ENCODE measurements at regions not wholly inside any gene's neighbourhood (a gene's known extent, or its start where the extent isn't known, plus 50 kb on each side); places are given as distances from the start of the nearest gene placed in this dataset.

DNA sequence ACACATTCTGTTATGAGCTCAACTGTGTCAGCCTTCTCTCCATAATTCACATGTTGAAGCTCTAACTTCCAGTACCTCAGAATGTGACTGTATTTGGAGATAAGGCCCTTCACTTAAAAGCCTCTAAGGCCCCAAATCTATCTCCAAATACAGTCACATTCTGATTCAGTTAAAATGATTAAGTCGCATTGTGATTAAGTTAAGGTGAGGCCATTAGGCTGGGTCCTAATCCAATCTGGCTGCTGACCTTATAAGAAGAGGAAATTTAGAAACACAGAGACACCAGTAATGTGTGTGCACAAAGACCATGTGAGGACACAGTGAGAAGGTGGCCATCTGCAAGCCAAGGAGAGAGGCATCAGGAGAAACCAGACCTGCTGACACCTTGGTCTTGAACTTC lies 141.6 kb downstream of the GXYLT1 start:
- H3K36me3 ChIP-seq (ENCODE audit: control insufficient read depth, insufficient read depth, low read length): no peaks in the 10 kb centered on the region
- no peak overlapping the region for H3K4me3 ChIP-seq
- no peaks in the 10 kb centered on the region for H3K79me2 ChIP-seq (ENCODE audit: control insufficient read depth, insufficient read depth, low read length)
- H4K20me1 ChIP-seq (replicated peaks; ENCODE audit: control insufficient read depth, insufficient read depth, low read length): no peaks in the 10 kb centered on the region
- ChIA-PET CTCF (ENCODE audit: low intra/inter-chr PET ratio) (no interaction called here), POLR2A (no interaction called here)
- TF ChIP-seq ZNF586 (CRISPR knock-in tag; conservative IDR thresholded peaks at IDR 0.05): no peak
- TF ChIP-seq HDAC1 (IDR thresholded peaks at IDR 0.05): no peak
- TF ChIP-seq, protein P1, sequence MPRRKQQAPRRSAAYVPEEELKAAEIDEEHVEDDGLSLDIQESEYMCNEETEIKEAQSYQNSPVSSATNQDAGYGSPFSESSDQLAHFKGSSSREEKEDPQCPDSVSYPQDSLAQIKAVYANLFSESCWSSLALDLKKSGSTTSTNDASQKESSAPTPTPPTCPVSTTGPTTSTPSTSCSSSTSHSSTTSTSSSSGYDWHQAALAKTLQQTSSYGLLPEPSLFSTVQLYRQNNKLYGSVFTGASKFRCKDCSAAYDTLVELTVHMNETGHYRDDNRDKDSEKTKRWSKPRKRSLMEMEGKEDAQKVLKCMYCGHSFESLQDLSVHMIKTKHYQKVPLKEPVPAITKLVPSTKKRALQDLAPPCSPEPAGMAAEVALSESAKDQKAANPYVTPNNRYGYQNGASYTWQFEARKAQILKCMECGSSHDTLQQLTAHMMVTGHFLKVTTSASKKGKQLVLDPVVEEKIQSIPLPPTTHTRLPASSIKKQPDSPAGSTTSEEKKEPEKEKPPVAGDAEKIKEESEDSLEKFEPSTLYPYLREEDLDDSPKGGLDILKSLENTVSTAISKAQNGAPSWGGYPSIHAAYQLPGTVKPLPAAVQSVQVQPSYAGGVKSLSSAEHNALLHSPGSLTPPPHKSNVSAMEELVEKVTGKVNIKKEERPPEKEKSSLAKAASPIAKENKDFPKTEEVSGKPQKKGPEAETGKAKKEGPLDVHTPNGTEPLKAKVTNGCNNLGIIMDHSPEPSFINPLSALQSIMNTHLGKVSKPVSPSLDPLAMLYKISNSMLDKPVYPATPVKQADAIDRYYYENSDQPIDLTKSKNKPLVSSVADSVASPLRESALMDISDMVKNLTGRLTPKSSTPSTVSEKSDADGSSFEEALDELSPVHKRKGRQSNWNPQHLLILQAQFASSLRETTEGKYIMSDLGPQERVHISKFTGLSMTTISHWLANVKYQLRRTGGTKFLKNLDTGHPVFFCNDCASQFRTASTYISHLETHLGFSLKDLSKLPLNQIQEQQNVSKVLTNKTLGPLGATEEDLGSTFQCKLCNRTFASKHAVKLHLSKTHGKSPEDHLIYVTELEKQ (CRISPR knock-in tag; IDR thresholded peaks at IDR 0.05): no peak
- TF ChIP-seq ZNF780A (CRISPR knock-in tag; IDR thresholded peaks at IDR 0.05): no peak
- no peak for TF ChIP-seq ZC3H11A (IDR thresholded peaks at IDR 0.05; ENCODE audit: low read depth, low read length)
- TF ChIP-seq ELF1 (tag; IDR thresholded peaks at IDR 0.05): no peak
- TF ChIP-seq RHOXF2B (CRISPR knock-in tag; conservative IDR thresholded peaks at IDR 0.05): no peak
- no peak for TF ChIP-seq NRF1 (conservative IDR thresholded peaks at IDR 0.05 in 1 of 2, IDR thresholded peaks at IDR 0.05 in 1 of 2)
- TF ChIP-seq, protein P2, sequence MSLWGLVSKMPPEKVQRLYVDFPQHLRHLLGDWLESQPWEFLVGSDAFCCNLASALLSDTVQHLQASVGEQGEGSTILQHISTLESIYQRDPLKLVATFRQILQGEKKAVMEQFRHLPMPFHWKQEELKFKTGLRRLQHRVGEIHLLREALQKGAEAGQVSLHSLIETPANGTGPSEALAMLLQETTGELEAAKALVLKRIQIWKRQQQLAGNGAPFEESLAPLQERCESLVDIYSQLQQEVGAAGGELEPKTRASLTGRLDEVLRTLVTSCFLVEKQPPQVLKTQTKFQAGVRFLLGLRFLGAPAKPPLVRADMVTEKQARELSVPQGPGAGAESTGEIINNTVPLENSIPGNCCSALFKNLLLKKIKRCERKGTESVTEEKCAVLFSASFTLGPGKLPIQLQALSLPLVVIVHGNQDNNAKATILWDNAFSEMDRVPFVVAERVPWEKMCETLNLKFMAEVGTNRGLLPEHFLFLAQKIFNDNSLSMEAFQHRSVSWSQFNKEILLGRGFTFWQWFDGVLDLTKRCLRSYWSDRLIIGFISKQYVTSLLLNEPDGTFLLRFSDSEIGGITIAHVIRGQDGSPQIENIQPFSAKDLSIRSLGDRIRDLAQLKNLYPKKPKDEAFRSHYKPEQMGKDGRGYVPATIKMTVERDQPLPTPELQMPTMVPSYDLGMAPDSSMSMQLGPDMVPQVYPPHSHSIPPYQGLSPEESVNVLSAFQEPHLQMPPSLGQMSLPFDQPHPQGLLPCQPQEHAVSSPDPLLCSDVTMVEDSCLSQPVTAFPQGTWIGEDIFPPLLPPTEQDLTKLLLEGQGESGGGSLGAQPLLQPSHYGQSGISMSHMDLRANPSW (CRISPR knock-in tag; IDR thresholded peaks at IDR 0.05): no peak
- no peak for TF ChIP-seq SOX6 (IDR thresholded peaks at IDR 0.05)
- no peak for TF ChIP-seq MAFK (IDR thresholded peaks at IDR 0.05; ENCODE audit: low read length)
- TF ChIP-seq, protein P3, sequence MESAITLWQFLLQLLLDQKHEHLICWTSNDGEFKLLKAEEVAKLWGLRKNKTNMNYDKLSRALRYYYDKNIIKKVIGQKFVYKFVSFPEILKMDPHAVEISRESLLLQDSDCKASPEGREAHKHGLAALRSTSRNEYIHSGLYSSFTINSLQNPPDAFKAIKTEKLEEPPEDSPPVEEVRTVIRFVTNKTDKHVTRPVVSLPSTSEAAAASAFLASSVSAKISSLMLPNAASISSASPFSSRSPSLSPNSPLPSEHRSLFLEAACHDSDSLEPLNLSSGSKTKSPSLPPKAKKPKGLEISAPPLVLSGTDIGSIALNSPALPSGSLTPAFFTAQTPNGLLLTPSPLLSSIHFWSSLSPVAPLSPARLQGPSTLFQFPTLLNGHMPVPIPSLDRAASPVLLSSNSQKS (CRISPR knock-in tag; IDR thresholded peaks at IDR 0.05): no peak
- TF ChIP-seq RBM34 (IDR thresholded peaks at IDR 0.05; ENCODE audit: borderline replicate concordance, insufficient read depth, low read length): no peak
- no peak for TF ChIP-seq PCBP2 (IDR thresholded peaks at IDR 0.05; ENCODE audit: low read depth, low read length, poor library complexity, severe bottlenecking)
- no peak for TF ChIP-seq ZBTB34 (CRISPR knock-in tag; IDR thresholded peaks at IDR 0.05)
- no peak for TF ChIP-seq DNMT1 (IDR thresholded peaks at IDR 0.05)
- ATAC-seq (no peak), DNase-seq (ENCODE audit: extremely low read depth in 1 of 4, low spot score in 3 of 4) (no peak), FAIRE-seq (no peak)
- no peaks in the 10 kb centered on the region; a peak in 1 of 5 replicates for H3K27me3 ChIP-seq (ENCODE audit: control insufficient read depth in 2 of 2, insufficient read depth in 2 of 2, low read length in 2 of 2)
- no peak overlapping the region for H3K27ac ChIP-seq (ENCODE audit: extremely low read depth, low read depth, low read length)
- in situ Hi-C loops (cut with MboI) (loop anchor here (25.0 kb wide), 1 partner anchor 716 kb away; no protein-coding TSS in a partner anchor), intact Hi-C loops (cut with micrococcal nuclease) (no loop called here)
- H3K4me2 ChIP-seq (ENCODE audit: insufficient read depth, low read length): no peak overlapping the region
- no peaks in the 10 kb centered on the region for H3K9me3 ChIP-seq (replicated peaks; ENCODE audit: control insufficient read depth, insufficient read depth, low read depth, low read length)
- WGBS (ENCODE audit: insufficient coverage, low coverage, missing lambda C conversion rate): 0% methylated on average over 1 of the region's 1 CpG
- H3K9me1 ChIP-seq (ENCODE audit: control insufficient read depth, insufficient read depth, low read length): no peaks in the 10 kb centered on the region
- no peak overlapping the region for H2AFZ ChIP-seq (ENCODE audit: low read depth, low read length)
- H3K9ac ChIP-seq (ENCODE audit: insufficient read depth in 1 of 2, low read depth in 2 of 2, low read length in 2 of 2): no peak overlapping the region
- BruUV-seq (replicated peaks): no TSS peak
- H3K4me1 ChIP-seq (replicated peaks in 1 of 2; ENCODE audit: control insufficient read depth in 2 of 2, insufficient read depth in 2 of 2, low read length in 2 of 2): no peaks in the 10 kb centered on the region

Measured in K562 (cell line).